ENCODE measurements at regions not wholly inside any gene's neighbourhood (a gene's known extent, or its start where the extent isn't known, plus 50 kb on each side); places are given as distances from the start of the nearest gene placed in this dataset.
"Not testable (repeated sequence)": the region's sequence is repeated elsewhere in the genome, so short reads cannot be mapped to it uniquely, and the experiment has no call there.

- DNase-seq (ENCODE audit: low read depth), result no peak
- no peak overlapping the region for H3K4me3 ChIP-seq (ENCODE audit: low read depth, low read length)
- no peak for TF ChIP-seq CTCF (IDR thresholded peaks at IDR 0.05; ENCODE audit: insufficient read depth, low read depth, low read length)
These were observed 118.9 kb upstream of the CAB39 start for GRCh38 chr2:230593765-230594164.

GRCh38 chr2:230594286-230594840, 118.3 kb upstream of the CAB39 start:
- no peak for TF ChIP-seq CTCF (IDR thresholded peaks at IDR 0.05; ENCODE audit: insufficient read depth, low read depth, low read length)
- H3K4me3 ChIP-seq (ENCODE audit: low read depth, low read length), result no peak overlapping the region
- no peak for DNase-seq (ENCODE audit: low read depth)

- H3K4me3 ChIP-seq (ENCODE audit: low read depth, low read length), result no peak overlapping the region
- TF ChIP-seq CTCF (IDR thresholded peaks at IDR 0.05; ENCODE audit: insufficient read depth, low read depth, low read length), result no peak
- DNase-seq (ENCODE audit: low read depth), result no peak
These were observed 112.8 kb upstream of the CAB39 start for GRCh38 chr2:230599853-230600252.

DNA sequence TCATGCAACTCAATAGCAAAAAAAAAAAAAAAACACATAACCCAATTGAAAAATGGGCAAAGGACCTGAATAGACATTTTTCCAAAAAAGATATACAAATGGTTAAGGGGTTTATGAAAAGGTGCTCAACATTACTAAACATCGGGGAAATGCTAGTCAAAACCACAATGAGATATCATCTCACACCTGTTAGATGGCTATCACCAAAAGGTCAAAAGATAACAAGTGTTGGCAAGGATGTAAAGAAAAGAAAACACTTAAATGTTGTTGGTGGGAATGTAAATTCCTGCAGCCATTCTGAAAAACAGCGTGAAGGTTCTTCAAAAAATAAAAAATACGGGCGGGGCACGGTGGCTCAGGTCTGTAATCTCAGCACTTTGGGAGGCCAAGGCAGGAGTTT, 112.4 kb upstream of the CAB39 start:
- TF ChIP-seq CTCF (IDR thresholded peaks at IDR 0.05; ENCODE audit: insufficient read depth, low read depth, low read length), result no peak
- no peak for DNase-seq (ENCODE audit: low read depth)
- no peak overlapping the region for H3K4me3 ChIP-seq (ENCODE audit: low read depth, low read length)

DNA sequence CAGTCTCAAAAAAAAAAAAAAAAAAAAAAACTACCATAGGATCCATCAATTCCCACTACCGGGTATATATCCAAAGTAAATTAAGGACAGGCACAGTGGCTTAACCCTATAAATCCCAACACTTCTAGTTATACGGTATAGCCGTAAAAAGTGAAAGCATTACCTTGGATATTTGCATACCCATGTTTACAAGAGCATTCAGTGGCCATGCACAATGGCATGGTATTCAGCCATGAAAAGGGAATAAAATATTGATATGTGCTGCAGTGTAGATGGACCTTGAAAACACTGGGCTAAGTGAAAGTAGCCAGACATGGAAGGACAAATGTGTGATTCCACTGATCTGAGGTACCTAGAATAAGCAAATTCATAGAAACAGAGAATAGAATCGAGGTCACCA, 111.8 kb upstream of the CAB39 start:
- no peak for TF ChIP-seq CTCF (IDR thresholded peaks at IDR 0.05; ENCODE audit: insufficient read depth, low read depth, low read length)
- H3K4me3 ChIP-seq (ENCODE audit: low read depth, low read length), result no peak overlapping the region
- no peak for DNase-seq (ENCODE audit: low read depth)

DNA sequence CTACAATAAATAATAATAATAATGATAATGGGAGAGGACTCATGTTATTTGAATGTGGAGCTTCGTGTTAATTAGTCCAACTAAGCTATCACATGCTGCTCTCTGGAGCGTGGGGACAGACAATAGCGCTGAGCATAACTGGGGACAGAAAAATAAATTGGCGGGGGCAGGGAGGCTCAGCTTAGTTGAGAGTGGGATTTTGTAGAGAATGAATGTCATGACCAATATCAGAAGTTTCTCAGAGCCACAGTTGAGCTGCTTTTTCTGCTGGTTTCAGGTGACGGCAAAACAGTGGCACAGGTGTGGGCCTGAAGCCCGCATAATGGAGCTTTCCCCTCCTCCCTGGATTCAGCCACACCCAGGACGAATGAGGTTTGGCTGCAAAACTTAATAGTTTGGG, 111.1 kb upstream of the CAB39 start:
- no peak overlapping the region for H3K4me3 ChIP-seq (ENCODE audit: low read depth, low read length)
- DNase-seq (ENCODE audit: low read depth), result no peak
- TF ChIP-seq CTCF (IDR thresholded peaks at IDR 0.05; ENCODE audit: insufficient read depth, low read depth, low read length), result no peak

GRCh38 chr2:230602562-230603230, 109.9 kb upstream of the CAB39 start:
- no peak for TF ChIP-seq CTCF (IDR thresholded peaks at IDR 0.05; ENCODE audit: insufficient read depth, low read depth, low read length)
- no peak for DNase-seq (ENCODE audit: low read depth)
- H3K4me3 ChIP-seq (ENCODE audit: low read depth, low read length), result no peak overlapping the region

DNA sequence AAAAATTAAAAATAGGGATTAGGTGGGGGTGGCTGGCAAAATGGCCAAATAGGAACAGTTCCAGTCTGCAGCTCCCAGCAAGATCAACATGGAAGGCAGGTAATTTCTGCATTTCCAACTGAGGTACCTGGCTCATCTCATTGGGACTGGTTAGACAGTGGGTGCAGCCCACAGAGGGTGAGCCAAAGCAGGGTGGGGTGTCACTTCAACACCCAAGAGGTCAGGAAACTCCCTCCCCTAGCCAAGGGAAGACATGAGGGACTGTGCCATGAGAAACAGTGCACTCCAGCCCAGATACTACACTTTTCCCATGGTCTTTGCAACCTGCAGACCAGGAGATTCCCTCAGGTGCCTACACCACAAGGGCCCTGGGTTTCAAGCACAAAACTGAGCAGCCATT, 109.3 kb upstream of the CAB39 start:
- DNase-seq (ENCODE audit: low read depth); H3K4me3 ChIP-seq (ENCODE audit: low read depth, low read length): not testable (repeated sequence)

GRCh38 chr2:230604158-230604557, 108.5 kb upstream of the CAB39 start:
- H3K4me3 ChIP-seq (ENCODE audit: low read depth, low read length); DNase-seq (ENCODE audit: low read depth): not testable (repeated sequence)
